Thyroid gland (tissue), 4 donors: ENCODE measurements at regions not wholly inside any gene's neighbourhood (a gene's known extent, or its start where the extent isn't known, plus 50 kb on each side); places are given as distances from the start of the nearest gene placed in this dataset.

Source experiments
- DNase-seq, 2 donors: peaks; one replicate each; pipeline ENCODE4 v3.0.0-alpha.2; 2019
- H3K27ac ChIP-seq, 3 donors: fragments of 200-600 bp; sonication (generic); 1 replicate in 2 of 3; 2 replicates in 1 of 3; pipeline ENCODE4 v1.5.1; 2016 to 2019; ENCODE audit warnings: mild to moderate bottlenecking in 1 of 3, moderate library complexity in 1 of 3
- H3K27me3 ChIP-seq: fragments of 200-600 bp; sonication (generic); one replicate; pipeline ENCODE4 v1.5.1; 2019
- H3K36me3 ChIP-seq, 2 donors: fragments of 200-600 bp; sonication (generic); one replicate each; pipeline ENCODE4 v1.5.1; 2016 to 2019
- H3K4me1 ChIP-seq, 2 donors: fragments of 200-600 bp; sonication (generic); one replicate each; pipeline ENCODE4 v1.5.1; 2017 to 2019
- H3K4me3 ChIP-seq, 3 donors: fragments of 200-600 bp; sonication (generic); replicated peaks in 1 of 3; 1 replicate in 2 of 3; 2 replicates in 1 of 3; pipeline ENCODE4 v1.5.1; 2016; ENCODE audit warnings: mild to moderate bottlenecking in 1 of 3
- H3K9me3 ChIP-seq: fragments of 200-600 bp; sonication (generic); one replicate; pipeline ENCODE4 v1.5.1; 2017
- CTCF ChIP-seq, 6 experiments: fragments of 200-600 bp in 3 of 6; fragments of 450-650 bp in 3 of 6; sonication (generic) in 3 of 6; IDR thresholded peaks; one replicate each; pipeline ENCODE4 v1.5.1; 2016 to 2019; ENCODE audit warnings: antibody characterized with exemption in 6 of 6, mild to moderate bottlenecking in 2 of 6, inconsistent platforms in 1 of 6, moderate library complexity in 1 of 6
- POLR2A ChIP-seq, 2 donors: fragments of 450-650 bp; IDR thresholded peaks; one replicate each; pipeline ENCODE4 v1.6.1; 2017; ENCODE audit warnings: antibody characterized with exemption in 2 of 2, mild to moderate bottlenecking in 2 of 2, moderate library complexity in 1 of 2
- WGBS, 2 donors: methylation state at CpG; one replicate each; pipeline ENCODE4 v1.1.5; 2017; 5-methylcytosine and 5-hydroxymethylcytosine counted together
- intact Hi-C: fragments of 100-400 bp; cut with DNase I; formaldehyde crosslinking; loops from one replicate; pipeline ENCODE4 v1.15.1; 2023

GRCh38 chr3:127042634-127043033 lies 59.7 kb downstream of the PLXNA1 start:
- TF ChIP-seq POLR2A (IDR thresholded peaks at IDR 0.05) (no peak), CTCF (IDR thresholded peaks at IDR 0.05) (no peak)
- 90 to 95% methylated on average over 3 to 11 of the region's 12 CpGs for WGBS, 2 donors
- no peaks in the 10 kb centered on the region for H3K27me3 ChIP-seq
- H3K9me3 ChIP-seq, result no peaks in the 10 kb centered on the region
- no peaks in the 10 kb centered on the region for H3K36me3 ChIP-seq
- H3K27ac ChIP-seq, result peak overlapping the region; percentile 69 to 96 (median 89)
- H3K4me1 ChIP-seq, result peaks cover 39 to 49% of the 10 kb centered on the region in 2 donors
- DNase-seq, result peak in 1 of 2 donors; percentile 15
- intact Hi-C loops, result no loop called here
- no peak overlapping the region for H3K4me3 ChIP-seq

GRCh38 chr3:127043041-127043641 lies 60.2 kb downstream of the PLXNA1 start:
- peaks cover 39 to 49% of the 10 kb centered on the region in 2 donors for H3K4me1 ChIP-seq
- peak; percentile 97 for DNase-seq
- peak overlapping the region; percentile 69 to 96 (median 89) for H3K27ac ChIP-seq
- no peak overlapping the region for H3K4me3 ChIP-seq
- intact Hi-C loops, result no loop called here
- H3K9me3 ChIP-seq, result no peaks in the 10 kb centered on the region
- H3K36me3 ChIP-seq, result no peaks in the 10 kb centered on the region
- no peak for TF ChIP-seq CTCF (IDR thresholded peaks at IDR 0.05)
- TF ChIP-seq POLR2A (IDR thresholded peaks at IDR 0.05), result peak in 1 of 2 donors; percentile 54
- no peaks in the 10 kb centered on the region for H3K27me3 ChIP-seq
- WGBS, 2 donors, result 37 to 39% methylated on average over 15 to 17 of the region's 17 CpGs

GRCh38 chr3:127043731-127044510 lies 61.0 kb downstream of the PLXNA1 start:
- peak; percentile 66 to 70 for DNase-seq
- TF ChIP-seq POLR2A (IDR thresholded peaks at IDR 0.05) (no peak), CTCF (IDR thresholded peaks at IDR 0.05) (no peak)
- 36 to 38% methylated on average over 7 of the region's 7 CpGs for WGBS, 2 donors
- no peaks in the 10 kb centered on the region for H3K36me3 ChIP-seq
- H3K9me3 ChIP-seq, result no peaks in the 10 kb centered on the region
- intact Hi-C loops, result no loop called here
- H3K4me1 ChIP-seq, result peaks cover 39 to 49% of the 10 kb centered on the region in 2 donors
- peak overlapping the region; percentile 89 to 96 (median 92) for H3K27ac ChIP-seq
- H3K4me3 ChIP-seq, result no peak overlapping the region
- no peaks in the 10 kb centered on the region for H3K27me3 ChIP-seq

GRCh38 chr3:127044996-127045395 lies 62.1 kb downstream of the PLXNA1 start:
- 25% methylated on average over 4 of the region's 4 CpGs for whole genome bisulfite sequencing, 2 donors
- Histone ChIP-seq H3K36me3 (no peaks in the 10 kb centered on the region), H3K9me3 (no peaks in the 10 kb centered on the region), H3K27me3 (no peaks in the 10 kb centered on the region), H3K27ac (peak overlapping the region; percentile 89 to 96 (median 92)), H3K4me1 (peaks cover 39 to 49% of the 10 kb centered on the region in 2 donors), H3K4me3 (no peak overlapping the region)
- DNase-seq, result peak; percentile 71 to 79
- intact Hi-C loops, result no loop called here
- TF ChIP-seq POLR2A (IDR thresholded peaks at IDR 0.05) (peak in 1 of 2 donors; percentile 61), CTCF (IDR thresholded peaks at IDR 0.05) (no peak)
